Coronary artery (tissue), 2 donors: ENCODE measurements at regions not wholly inside any gene's neighbourhood (a gene's known extent, or its start where the extent isn't known, plus 50 kb on each side); places are given as distances from the start of the nearest gene placed in this dataset.
"Not testable (repeated sequence)": the region's sequence is repeated elsewhere in the genome, so short reads cannot be mapped to it uniquely, and the experiment has no call there.

Source experiments
- DNase-seq: peaks from one replicate; pipeline ENCODE4 v3.0.0-alpha.2; 2017; ENCODE audit warnings: low spot score
- H3K27ac ChIP-seq, 2 donors: fragments of 200-600 bp; sonication (generic); one replicate each; pipeline ENCODE4 v1.5.1; 2016 to 2019
- H3K4me3 ChIP-seq: fragments of 200-600 bp; sonication (generic); 2 replicates; pipeline ENCODE4 v1.5.1; 2016; ENCODE audit warnings: mild to moderate bottlenecking, moderate library complexity
- TF ChIP-seq, protein P1 (sequence below): fragments of 200-600 bp; sonication (generic); IDR thresholded peaks from one replicate; pipeline ENCODE4 v1.5.1; 2019; ENCODE audit warnings: antibody characterized with exemption

DNA sequence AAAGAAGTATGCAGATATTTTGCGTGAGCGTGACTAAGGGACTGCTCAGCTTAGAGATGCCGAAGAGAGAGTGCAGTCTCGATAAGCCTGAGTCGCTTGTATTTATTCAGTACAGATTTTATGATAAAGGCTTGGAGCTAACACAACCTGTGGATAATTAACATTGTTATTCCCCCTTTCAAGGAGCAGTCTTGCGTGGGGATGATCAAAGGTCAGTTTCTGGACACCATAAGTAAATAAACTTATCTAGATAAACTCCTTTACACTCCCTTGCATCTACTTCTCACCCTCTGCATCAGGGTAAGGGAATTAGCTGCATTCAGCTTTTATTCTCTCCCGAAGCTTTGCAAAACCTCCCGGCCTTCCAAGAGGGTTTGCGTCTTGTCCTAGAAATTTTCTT lies 357.8 kb upstream of the ST8SIA4 start:
- TF ChIP-seq, protein P1, sequence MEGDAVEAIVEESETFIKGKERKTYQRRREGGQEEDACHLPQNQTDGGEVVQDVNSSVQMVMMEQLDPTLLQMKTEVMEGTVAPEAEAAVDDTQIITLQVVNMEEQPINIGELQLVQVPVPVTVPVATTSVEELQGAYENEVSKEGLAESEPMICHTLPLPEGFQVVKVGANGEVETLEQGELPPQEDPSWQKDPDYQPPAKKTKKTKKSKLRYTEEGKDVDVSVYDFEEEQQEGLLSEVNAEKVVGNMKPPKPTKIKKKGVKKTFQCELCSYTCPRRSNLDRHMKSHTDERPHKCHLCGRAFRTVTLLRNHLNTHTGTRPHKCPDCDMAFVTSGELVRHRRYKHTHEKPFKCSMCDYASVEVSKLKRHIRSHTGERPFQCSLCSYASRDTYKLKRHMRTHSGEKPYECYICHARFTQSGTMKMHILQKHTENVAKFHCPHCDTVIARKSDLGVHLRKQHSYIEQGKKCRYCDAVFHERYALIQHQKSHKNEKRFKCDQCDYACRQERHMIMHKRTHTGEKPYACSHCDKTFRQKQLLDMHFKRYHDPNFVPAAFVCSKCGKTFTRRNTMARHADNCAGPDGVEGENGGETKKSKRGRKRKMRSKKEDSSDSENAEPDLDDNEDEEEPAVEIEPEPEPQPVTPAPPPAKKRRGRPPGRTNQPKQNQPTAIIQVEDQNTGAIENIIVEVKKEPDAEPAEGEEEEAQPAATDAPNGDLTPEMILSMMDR: no peak
- Histone ChIP-seq H3K4me3 (no peak overlapping the region), H3K27ac (no peak overlapping the region)
- DNase-seq: no peak

DNA sequence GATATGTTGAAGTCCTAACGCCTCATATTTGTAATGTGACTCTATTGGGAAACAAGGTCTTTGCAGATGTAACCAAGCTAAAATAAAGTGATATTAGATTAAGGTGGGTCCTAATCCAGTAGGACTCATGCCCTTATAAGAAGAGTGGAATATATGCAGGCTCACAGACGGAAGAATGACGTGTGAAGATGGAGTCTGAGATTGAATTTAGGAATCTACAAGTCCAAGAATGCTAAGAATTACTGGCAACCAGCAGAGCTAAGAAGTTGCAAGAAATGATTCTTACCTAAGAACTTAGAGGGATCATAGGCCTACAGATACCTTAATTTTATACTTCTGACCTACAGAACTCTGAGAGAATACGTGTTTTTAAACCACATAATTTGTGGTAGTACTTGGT lies 350.0 kb upstream of the ST8SIA4 start:
- no peak overlapping the region for H3K27ac ChIP-seq
- TF ChIP-seq, protein P1: no peak
- DNase-seq: no peak

DNA sequence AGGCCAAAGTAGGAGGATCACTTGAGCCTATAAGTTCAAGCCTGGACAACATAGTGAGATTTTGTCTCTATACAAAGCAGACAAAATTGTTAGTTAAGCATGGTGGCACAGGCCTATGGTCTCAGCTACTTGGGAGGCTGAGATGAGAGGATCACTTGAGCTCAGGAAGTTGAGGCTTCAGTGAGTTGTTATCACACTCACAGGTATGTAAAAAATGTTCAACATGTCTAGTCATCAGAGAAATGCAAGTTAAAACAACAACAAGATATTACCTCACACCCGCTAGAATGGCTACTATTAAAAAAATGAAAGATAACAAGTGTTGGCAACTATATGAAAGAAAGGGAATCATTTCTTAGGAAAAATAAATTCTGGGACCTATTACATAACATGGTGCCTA lies 341.5 kb upstream of the ST8SIA4 start:
- TF ChIP-seq, protein P1: no peak
- DNase-seq: no peak

More for the DNA sequence above, 350.0 kb upstream of the ST8SIA4 start:
- H3K4me3 ChIP-seq: no peak overlapping the region

DNA sequence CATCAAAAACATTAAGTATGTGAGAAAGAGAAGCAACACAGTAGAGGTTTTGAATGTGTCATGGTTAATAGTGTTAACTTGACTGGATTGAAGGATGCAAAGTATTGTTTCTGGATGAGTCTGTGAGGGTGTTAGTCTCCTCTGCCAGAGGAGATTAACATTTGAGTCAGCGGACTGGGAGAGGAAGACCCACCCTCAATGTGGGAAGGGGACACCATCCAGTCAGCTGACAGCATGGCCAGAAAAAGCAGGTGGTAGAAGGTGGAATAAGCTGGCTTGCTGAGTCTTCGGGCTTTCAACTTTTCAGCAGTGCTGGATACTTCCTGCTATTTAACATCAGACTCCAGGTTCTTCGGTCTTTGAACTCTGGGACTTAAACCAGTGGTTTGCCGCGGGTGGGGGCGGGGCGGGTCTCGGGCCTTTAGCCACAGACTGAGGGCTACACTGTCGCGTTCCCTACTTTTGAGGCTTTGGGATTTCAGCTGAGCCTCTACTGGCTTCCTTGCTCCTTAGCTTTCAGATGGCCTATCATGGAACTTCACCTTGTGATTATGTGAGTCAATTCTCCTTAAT lies 309.9 kb upstream of the ST8SIA4 start:
- Histone ChIP-seq H3K4me3 (no peak overlapping the region), H3K27ac (no peak overlapping the region)
- no peak for DNase-seq
- TF ChIP-seq, protein P1: no peak

More for the DNA sequence above, 341.5 kb upstream of the ST8SIA4 start:
- no peak overlapping the region for H3K27ac ChIP-seq
- H3K4me3 ChIP-seq: no peak overlapping the region

DNA sequence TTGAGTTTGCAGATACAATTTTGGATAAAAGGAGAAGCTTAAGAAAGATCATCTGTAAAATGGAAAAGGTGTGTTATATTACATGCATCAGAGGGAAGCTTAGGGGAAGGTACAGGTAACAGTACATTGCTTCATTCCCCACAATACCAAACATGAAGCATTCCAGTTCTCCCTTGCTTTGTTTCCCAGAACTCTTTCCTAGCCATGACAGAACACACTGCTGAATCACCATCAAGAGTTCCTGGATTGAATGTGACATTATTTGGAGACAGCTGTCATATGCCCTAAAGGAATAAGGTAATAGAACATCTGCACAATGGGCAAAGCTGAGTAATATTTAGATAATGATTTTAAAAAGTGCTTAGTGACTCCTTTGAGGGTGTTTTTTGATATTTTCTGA lies 303.5 kb upstream of the ST8SIA4 start:
- no peak for DNase-seq
- H3K27ac ChIP-seq: no peak overlapping the region
- TF ChIP-seq, protein P1: no peak
- no peak overlapping the region for H3K4me3 ChIP-seq

DNA sequence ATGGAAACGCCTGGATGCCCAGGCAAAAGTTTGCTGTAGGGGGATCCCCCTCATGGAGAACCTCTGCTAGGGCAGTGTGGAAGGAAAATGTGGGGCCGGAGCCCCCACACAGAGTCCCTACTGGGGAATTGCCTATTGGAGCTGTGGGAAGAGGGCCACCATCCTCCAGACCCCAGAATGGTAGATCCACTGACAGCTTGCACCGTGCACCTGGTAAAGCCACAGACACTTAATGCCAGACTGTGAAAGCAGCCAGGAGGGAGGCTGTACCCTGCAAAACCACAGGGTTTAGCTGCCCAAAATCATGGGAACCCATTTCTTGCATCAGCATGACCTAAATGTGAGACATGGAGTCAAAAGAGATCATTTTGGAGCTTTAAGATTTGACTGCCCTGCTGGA lies 302.0 kb upstream of the ST8SIA4 start:
- H3K27ac ChIP-seq, DNase-seq, H3K4me3 ChIP-seq: not testable (repeated sequence)

DNA sequence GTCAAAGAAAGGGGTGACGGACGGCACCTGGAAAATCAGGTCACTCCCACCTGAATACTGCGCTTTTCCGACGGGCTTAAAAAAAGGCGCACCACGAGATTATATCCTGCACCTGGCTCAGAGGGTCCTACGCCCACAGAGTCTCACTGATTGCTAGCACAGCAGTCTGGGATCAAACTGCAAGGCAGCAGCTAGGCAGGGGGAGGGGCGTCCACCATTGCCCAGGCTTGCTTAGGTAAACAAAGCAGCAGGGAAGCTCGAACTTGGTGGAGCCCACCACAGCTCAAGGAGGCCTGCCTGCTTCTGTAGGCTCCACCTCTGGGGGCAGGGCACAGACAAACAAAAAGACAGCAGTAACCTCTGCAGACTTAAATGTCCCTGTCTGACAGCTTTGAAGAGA lies 277.3 kb upstream of the ST8SIA4 start:
- H3K27ac ChIP-seq, DNase-seq, H3K4me3 ChIP-seq: not testable (repeated sequence)

DNA sequence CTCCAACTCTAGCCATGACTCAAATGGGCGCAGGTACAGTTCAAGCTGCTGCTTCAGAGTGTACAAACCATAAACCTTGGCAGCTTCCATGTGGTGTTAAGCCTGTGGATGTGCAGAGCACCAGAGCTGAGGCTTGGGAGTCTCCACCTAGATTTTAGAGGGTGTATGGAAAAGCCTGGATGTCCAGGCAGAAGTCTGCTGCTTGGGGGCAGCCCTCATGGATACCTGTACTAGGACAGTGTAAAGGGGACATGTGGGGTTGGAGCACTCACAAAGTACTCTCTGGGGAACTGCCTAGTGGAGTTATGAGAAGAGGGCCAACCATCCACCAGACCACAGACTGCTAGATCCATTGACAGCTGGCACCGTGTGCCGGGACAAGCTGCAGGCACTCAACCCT lies 273.5 kb upstream of the ST8SIA4 start:
- Histone ChIP-seq H3K4me3 (no peak overlapping the region), H3K27ac (no peak overlapping the region)
- TF ChIP-seq, protein P1: no peak
- DNase-seq: no peak
